ENCODE measurements at regions not wholly inside any gene's neighbourhood (a gene's known extent, or its start where the extent isn't known, plus 50 kb on each side); places are given as distances from the start of the nearest gene placed in this dataset.

GRCh38 chr7:41478187-41478586, 224.7 kb downstream of the INHBA start:
- no peaks in the 10 kb centered on the region for H3K4me1 ChIP-seq
- H3K27ac ChIP-seq: no peak overlapping the region
- ATAC-seq (no peak), DNase-seq (no peak)
- no peak for TF ChIP-seq CTCF (IDR thresholded peaks at IDR 0.05)
- no peak overlapping the region for H3K4me3 ChIP-seq
- no peaks in the 10 kb centered on the region for H3K27me3 ChIP-seq (ENCODE audit: low read depth)
- intact Hi-C loops (cut with DNase I): no loop called here
- H3K36me3 ChIP-seq: no peaks in the 10 kb centered on the region
- H3K9me3 ChIP-seq: no peaks in the 10 kb centered on the region

- intact Hi-C loops (cut with DNase I): no loop called here
- ATAC-seq (no peak), DNase-seq (no peak)
- no peaks in the 10 kb centered on the region for H3K9me3 ChIP-seq
- no peak overlapping the region for H3K27ac ChIP-seq
- H3K27me3 ChIP-seq (ENCODE audit: low read depth): no peaks in the 10 kb centered on the region
- H3K36me3 ChIP-seq: no peaks in the 10 kb centered on the region
- H3K4me1 ChIP-seq: no peaks in the 10 kb centered on the region
- no peak overlapping the region for H3K4me3 ChIP-seq
- no peak for TF ChIP-seq CTCF (IDR thresholded peaks at IDR 0.05)
Measured at GRCh38 chr7:41476460-41476803, 226.5 kb downstream of the INHBA start.

GRCh38 chr7:41475801-41476459, 227.0 kb downstream of the INHBA start:
- no peak overlapping the region for H3K4me3 ChIP-seq
- no peaks in the 10 kb centered on the region for H3K27me3 ChIP-seq (ENCODE audit: low read depth)
- no peak overlapping the region for H3K27ac ChIP-seq
- H3K9me3 ChIP-seq: no peaks in the 10 kb centered on the region
- H3K36me3 ChIP-seq: no peaks in the 10 kb centered on the region
- H3K4me1 ChIP-seq: no peaks in the 10 kb centered on the region
- DNase-seq (no peak), ATAC-seq (no peak)
- intact Hi-C loops (cut with DNase I): no loop called here
- no peak for TF ChIP-seq CTCF (IDR thresholded peaks at IDR 0.05)

GRCh38 chr7:41472427-41473125, 230.3 kb downstream of the INHBA start:
- H3K27me3 ChIP-seq (ENCODE audit: low read depth): no peaks in the 10 kb centered on the region
- H3K36me3 ChIP-seq: no peaks in the 10 kb centered on the region
- no peaks in the 10 kb centered on the region for H3K4me1 ChIP-seq
- no peaks in the 10 kb centered on the region for H3K9me3 ChIP-seq
- intact Hi-C loops (cut with DNase I): no loop called here
- no peak overlapping the region for H3K4me3 ChIP-seq
- no peak for TF ChIP-seq CTCF (IDR thresholded peaks at IDR 0.05)
- no peak overlapping the region for H3K27ac ChIP-seq
- no peak for DNase-seq
- ATAC-seq: no peak

- no peaks in the 10 kb centered on the region for H3K4me1 ChIP-seq
- no peak overlapping the region for H3K27ac ChIP-seq
- no peaks in the 10 kb centered on the region for H3K9me3 ChIP-seq
- intact Hi-C loops (cut with DNase I): no loop called here
- H3K4me3 ChIP-seq: no peak overlapping the region
- ATAC-seq (no peak), DNase-seq (no peak)
- TF ChIP-seq CTCF (IDR thresholded peaks at IDR 0.05): no peak
- no peaks in the 10 kb centered on the region for H3K27me3 ChIP-seq (ENCODE audit: low read depth)
- H3K36me3 ChIP-seq: no peaks in the 10 kb centered on the region
Measured at GRCh38 chr7:41470081-41470480, 232.8 kb downstream of the INHBA start.
